HEK293 (cell line): ENCODE measurements at regions not wholly inside any gene's neighbourhood (a gene's known extent, or its start where the extent isn't known, plus 50 kb on each side); places are given as distances from the start of the nearest gene placed in this dataset.

Experiments
- CTCF ChIA-PET: fragments of 350-600 bp; formaldehyde crosslinking; extraction: SDS; loops from one replicate; lab custom pipeline; 2021; ENCODE audit warnings: antibody characterized with exemption; lab: Yijun Ruan, JAX
- POLR2A ChIA-PET: fragments of 300-600 bp; formaldehyde crosslinking; extraction: SDS; loops from one replicate; lab custom pipeline; 2020; ENCODE audit warnings: antibody characterized with exemption, inconsistent platforms; lab: Yijun Ruan, JAX
- H3K27ac ChIP-seq: fragments of 200-500 bp; sonication (Bioruptor generic); 2 replicates; pipeline ENCODE4 v1.5.1; 2014; ENCODE audit warnings: low read depth, low read length, control low read depth, inconsistent platforms; ENCODE audit errors: extremely low read depth
- H3K36me3 ChIP-seq, 2 experiments: fragments of 200-500 bp in 1 of 2; sonication (Bioruptor generic) in 1 of 2; 1 replicate in 1 of 2; 2 replicates in 1 of 2; pipeline ENCODE4 v1.5.1; 2014 to 2017; ENCODE audit warnings: inconsistent platforms in 2 of 2, low read length in 2 of 2; ENCODE audit not compliant: control insufficient read depth in 2 of 2, insufficient read depth in 1 of 2
- H3K4me1 ChIP-seq: fragments of 200-500 bp; sonication (Bioruptor generic); 2 replicates; pipeline ENCODE4 v1.5.1; 2014; ENCODE audit warnings: mild to moderate bottlenecking, low read length, inconsistent platforms; ENCODE audit not compliant: control insufficient read depth, insufficient read depth
- H3K4me3 ChIP-seq: 2 replicates; pipeline ENCODE4 v1.5.1; 2011; ENCODE audit warnings: low read depth, mild to moderate bottlenecking, control low read depth, low read length, moderate library complexity
- H3K9me3 ChIP-seq: fragments of 200-500 bp; sonication (Bioruptor generic); 2 replicates; pipeline ENCODE4 v1.5.1; 2014; ENCODE audit warnings: low read depth, low read length, inconsistent platforms; ENCODE audit not compliant: control insufficient read depth, insufficient read depth
- AEBP2 ChIP-seq: fragments of 450-650 bp; formaldehyde crosslinking; IDR thresholded peaks from 2 replicates; pipeline ENCODE4 v1.5.1; 2016; ENCODE audit warnings: missing biosample characterization, missing genetic modification characterization, borderline replicate concordance
- ATF2 ChIP-seq: fragments of 450-650 bp; formaldehyde crosslinking; IDR thresholded peaks from 2 replicates; pipeline ENCODE4 v1.5.1; 2016; ENCODE audit warnings: missing biosample characterization, missing genetic modification characterization, low read depth
- EGR2 ChIP-seq: fragments of 450-650 bp; formaldehyde crosslinking; IDR thresholded peaks from 2 replicates; pipeline ENCODE4 v1.5.1; 2016; ENCODE audit warnings: low read depth, missing biosample characterization, missing genetic modification characterization
- GLI2 ChIP-seq: fragments of 450-650 bp; formaldehyde crosslinking; IDR thresholded peaks from 2 replicates; pipeline ENCODE4; 2017; ENCODE audit warnings: missing biosample characterization, missing genetic modification characterization, low read depth, borderline replicate concordance
- GLI4 ChIP-seq: fragments of 450-650 bp; formaldehyde crosslinking; IDR thresholded peaks from 2 replicates; pipeline ENCODE4 v1.5.1; 2016; ENCODE audit warnings: missing biosample characterization, missing genetic modification characterization
- HOXA7 ChIP-seq: sonication (generic); formaldehyde crosslinking; IDR thresholded peaks from 2 replicates; pipeline ENCODE4 v1.8.1; 2022; ENCODE audit warnings: missing genetic modification reagents, borderline replicate concordance
- KLF8 ChIP-seq: fragments of 450-650 bp; formaldehyde crosslinking; IDR thresholded peaks from 2 replicates; pipeline ENCODE4 v1.5.1; 2016; ENCODE audit warnings: missing biosample characterization, missing genetic modification characterization
- ZNF138 ChIP-seq: fragments of 450-650 bp; formaldehyde crosslinking; IDR thresholded peaks from 2 replicates; pipeline ENCODE4 v1.5.1; 2016; ENCODE audit warnings: missing biosample characterization, missing genetic modification characterization, borderline replicate concordance
- ZNF211 ChIP-seq: fragments of 450-650 bp; formaldehyde crosslinking; IDR thresholded peaks from 2 replicates; pipeline ENCODE4 v1.5.1; 2016; ENCODE audit warnings: low read depth, missing biosample characterization, missing genetic modification characterization
- ZNF394 ChIP-seq: fragments of 450-650 bp; formaldehyde crosslinking; IDR thresholded peaks from 2 replicates; pipeline ENCODE4 v1.5.1; 2016; ENCODE audit warnings: missing biosample characterization, missing genetic modification characterization, mild to moderate bottlenecking, moderate library complexity, borderline replicate concordance
- ZNF416 ChIP-seq: fragments of 450-650 bp; formaldehyde crosslinking; IDR thresholded peaks from 2 replicates; pipeline ENCODE4 v1.5.1; 2016; ENCODE audit warnings: missing biosample characterization, missing genetic modification characterization
- ZNF548 ChIP-seq: fragments of 450-650 bp; formaldehyde crosslinking; IDR thresholded peaks from 2 replicates; pipeline ENCODE4 v1.5.1; 2016; ENCODE audit warnings: missing biosample characterization, missing genetic modification characterization
- ZNF654 ChIP-seq: fragments of 450-650 bp; formaldehyde crosslinking; IDR thresholded peaks from 2 replicates; pipeline ENCODE4 v1.5.1; 2016; ENCODE audit warnings: low read depth, missing biosample characterization, missing genetic modification characterization
- ZNF664 ChIP-seq: fragments of 450-650 bp; formaldehyde crosslinking; IDR thresholded peaks from 2 replicates; pipeline ENCODE4 v1.5.1; 2016; ENCODE audit warnings: missing biosample characterization, missing genetic modification characterization
- ZXDB ChIP-seq: fragments of 450-650 bp; formaldehyde crosslinking; IDR thresholded peaks from 2 replicates; pipeline ENCODE4 v1.5.1; 2016; ENCODE audit warnings: missing biosample characterization, missing genetic modification characterization
- TF ChIP-seq, protein P1 (sequence below): fragments of 450-650 bp; formaldehyde crosslinking; IDR thresholded peaks from 2 replicates; pipeline ENCODE4 v1.5.1; 2017; ENCODE audit warnings: missing biosample characterization, missing genetic modification characterization
- TF ChIP-seq, protein P2 (sequence below): fragments of 450-650 bp; formaldehyde crosslinking; IDR thresholded peaks from 2 replicates; pipeline ENCODE4 v1.5.1; 2016; ENCODE audit warnings: missing biosample characterization, missing genetic modification characterization
- TF ChIP-seq, protein P3 (sequence below): fragments of 450-650 bp; formaldehyde crosslinking; IDR thresholded peaks from 2 replicates; pipeline ENCODE4 v1.5.1; 2016; ENCODE audit warnings: missing biosample characterization, missing genetic modification characterization

DNA sequence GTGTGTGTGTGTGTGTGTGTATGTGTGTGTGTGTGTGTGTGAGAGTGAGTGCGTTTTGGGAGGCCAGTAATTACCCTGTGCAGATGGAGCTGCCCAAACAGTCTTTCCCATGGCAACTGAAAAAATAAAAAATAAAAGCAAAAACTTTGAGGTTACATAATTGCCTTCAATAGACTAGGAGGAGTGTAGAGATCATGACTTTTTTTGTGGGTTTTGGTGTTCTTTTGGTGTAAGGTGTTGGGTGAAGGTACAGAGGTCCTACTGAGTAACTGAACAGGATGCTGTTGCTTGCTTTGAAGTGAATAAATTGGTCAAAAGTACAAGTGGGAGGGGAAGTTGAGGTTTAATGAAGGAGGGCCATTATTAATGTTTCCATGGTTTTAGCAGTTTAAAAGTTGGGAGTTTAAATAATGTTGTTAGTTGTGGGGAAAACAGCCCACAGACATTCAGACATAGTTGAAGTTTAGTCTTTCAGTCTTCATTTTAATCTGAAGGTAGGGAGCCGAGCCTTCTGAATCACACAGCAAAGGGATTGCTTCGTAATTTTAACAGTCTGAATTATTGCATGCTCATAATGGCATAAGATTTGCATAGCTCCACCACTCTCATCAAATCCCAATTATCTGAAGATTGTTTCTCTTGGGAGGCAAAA lies 251.4 kb downstream of the PRL start:
- no peak for TF ChIP-seq ZNF664 (tag by site-specific recombination)
- TF ChIP-seq, protein P1, sequence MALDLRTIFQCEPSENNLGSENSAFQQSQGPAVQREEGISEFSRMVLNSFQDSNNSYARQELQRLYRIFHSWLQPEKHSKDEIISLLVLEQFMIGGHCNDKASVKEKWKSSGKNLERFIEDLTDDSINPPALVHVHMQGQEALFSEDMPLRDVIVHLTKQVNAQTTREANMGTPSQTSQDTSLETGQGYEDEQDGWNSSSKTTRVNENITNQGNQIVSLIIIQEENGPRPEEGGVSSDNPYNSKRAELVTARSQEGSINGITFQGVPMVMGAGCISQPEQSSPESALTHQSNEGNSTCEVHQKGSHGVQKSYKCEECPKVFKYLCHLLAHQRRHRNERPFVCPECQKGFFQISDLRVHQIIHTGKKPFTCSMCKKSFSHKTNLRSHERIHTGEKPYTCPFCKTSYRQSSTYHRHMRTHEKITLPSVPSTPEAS (tag by site-specific recombination), result 0 out of 2 replicates have a peak, but pooled peaks have one; percentile 0
- H3K4me3 ChIP-seq, result no peak overlapping the region
- POLR2A ChIA-PET, result interaction anchor here (0.7 kb wide), 1 partner anchor 10 kb away, joined by 3 read pairs; no protein-coding TSS in a partner anchor

DNA sequence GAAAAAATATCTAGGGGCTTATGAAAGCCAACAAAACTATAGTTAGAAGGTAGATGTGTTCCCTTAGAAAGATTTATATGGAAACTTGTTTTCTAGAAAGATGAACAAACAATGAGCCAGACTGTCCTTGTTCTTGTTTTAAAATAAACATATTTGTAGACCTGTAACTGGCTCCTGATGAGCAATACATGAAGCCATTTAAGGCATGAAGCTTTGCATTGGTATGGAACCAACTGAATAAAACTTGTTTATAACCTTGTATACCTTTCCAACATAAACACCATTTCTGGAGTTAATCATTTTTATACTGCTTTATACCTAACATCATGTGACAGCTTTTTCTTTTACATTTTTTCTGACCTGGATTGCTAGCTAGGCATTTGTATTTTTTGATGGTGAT lies 247.8 kb downstream of the PRL start:
- H3K36me3 ChIP-seq, result no peaks in the 10 kb centered on the region
- no peak overlapping the region for H3K27ac ChIP-seq
- CTCF ChIA-PET, result interaction anchor here (0.6 kb wide), 1 partner anchor 404 kb away, joined by 4 read pairs; no protein-coding TSS in a partner anchor
- TF ChIP-seq, protein P2, sequence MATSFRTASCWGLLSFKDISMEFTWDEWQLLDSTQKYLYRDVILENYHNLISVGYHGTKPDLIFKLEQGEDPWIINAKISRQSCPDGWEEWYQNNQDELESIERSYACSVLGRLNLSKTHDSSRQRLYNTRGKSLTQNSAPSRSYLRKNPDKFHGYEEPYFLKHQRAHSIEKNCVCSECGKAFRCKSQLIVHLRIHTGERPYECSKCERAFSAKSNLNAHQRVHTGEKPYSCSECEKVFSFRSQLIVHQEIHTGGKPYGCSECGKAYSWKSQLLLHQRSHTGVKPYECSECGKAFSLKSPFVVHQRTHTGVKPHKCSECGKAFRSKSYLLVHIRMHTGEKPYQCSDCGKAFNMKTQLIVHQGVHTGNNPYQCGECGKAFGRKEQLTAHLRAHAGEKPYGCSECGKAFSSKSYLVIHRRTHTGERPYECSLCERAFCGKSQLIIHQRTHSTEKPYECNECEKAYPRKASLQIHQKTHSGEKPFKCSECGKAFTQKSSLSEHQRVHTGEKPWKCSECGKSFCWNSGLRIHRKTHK (tag by site-specific recombination), result no peak
- TF ChIP-seq AEBP2 (tag by site-specific recombination) (no peak), GLI2 (tag by site-specific recombination) (no peak), GLI4 (no peak), ZNF138 (no peak), ZNF416 (tag by site-specific recombination) (no peak), EGR2 (tag by site-specific recombination) (no peak), HOXA7 (CRISPR knock-in tag) (no peak), ZNF654 (tag by site-specific recombination) (no peak), ATF2 (tag by site-specific recombination) (no peak), ZXDB (no peak), ZNF548 (tag by site-specific recombination) (no peak), ZNF211 (tag by site-specific recombination) (no peak), ZNF394 (tag by site-specific recombination) (no peak), KLF8 (tag by site-specific recombination) (no peak)
- TF ChIP-seq, protein P3, sequence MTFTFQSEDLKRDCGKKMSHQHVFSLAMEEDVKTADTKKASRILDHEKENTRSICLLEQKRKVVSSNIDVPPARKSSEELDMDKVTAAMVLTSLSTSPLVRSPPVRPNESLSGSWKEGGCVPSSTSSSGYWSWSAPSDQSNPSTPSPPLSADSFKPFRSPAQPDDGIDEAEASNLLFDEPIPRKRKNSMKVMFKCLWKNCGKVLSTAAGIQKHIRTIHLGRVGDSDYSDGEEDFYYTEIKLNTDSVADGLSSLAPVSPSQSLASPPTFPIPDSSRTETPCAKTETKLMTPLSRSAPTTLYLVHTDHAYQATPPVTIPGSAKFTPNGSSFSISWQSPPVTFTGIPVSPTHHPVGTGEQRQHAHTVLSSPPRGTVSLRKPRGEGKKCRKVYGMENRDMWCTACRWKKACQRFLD, result no peak
- TF ChIP-seq, all 188 proteins: peak for 0
- POLR2A ChIA-PET, result no interaction called here
- Histone ChIP-seq H3K9me3 (no peaks in the 10 kb centered on the region), H3K4me1 (no peaks in the 10 kb centered on the region), H3K4me3 (no peak overlapping the region)

More for the DNA sequence above, 251.4 kb downstream of the PRL start:
- CTCF ChIA-PET, result interaction anchor here (0.6 kb wide), 1 partner anchor 20 kb away, joined by 3 read pairs; no protein-coding TSS in a partner anchor
- H3K27ac ChIP-seq, result no peak overlapping the region
- no peaks in the 10 kb centered on the region for H3K4me1 ChIP-seq
- no peaks in the 10 kb centered on the region for H3K9me3 ChIP-seq
- H3K36me3 ChIP-seq, result no peaks in the 10 kb centered on the region
